HG03432 (cell line): ENCODE measurements at regions not wholly inside any gene's neighbourhood (a gene's known extent, or its start where the extent isn't known, plus 50 kb on each side); places are given as distances from the start of the nearest gene placed in this dataset.

ENCODE experiments used
- ATAC-seq: cut with Tn5 transposase; IDR thresholded peaks from one replicate; pipeline ENCODE4 v1.9.1; 2021; ENCODE audit warnings: mild to moderate bottlenecking, moderate library complexity; ENCODE audit not compliant: unreplicated experiment

DNA sequence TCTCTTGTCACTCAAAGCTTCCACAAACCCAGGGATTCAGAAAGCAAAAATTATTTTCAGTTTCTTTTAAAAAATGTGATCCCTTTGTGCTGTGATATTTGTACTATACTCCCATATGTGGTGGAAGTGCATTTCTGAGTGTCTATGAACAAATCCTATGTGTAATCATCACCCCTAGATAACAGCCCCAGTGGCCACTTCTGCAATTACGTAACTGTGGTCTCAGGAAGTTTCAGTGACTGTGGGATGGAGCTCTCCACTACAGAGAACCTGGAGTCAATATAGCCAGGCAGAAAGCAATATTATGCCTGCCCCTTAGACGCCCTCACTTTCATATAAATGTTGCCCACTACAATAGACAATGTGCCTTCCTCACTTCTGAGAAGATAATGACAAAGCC is 1101.7 kb upstream of the GHITM start:
- ATAC-seq, result no peak

DNA sequence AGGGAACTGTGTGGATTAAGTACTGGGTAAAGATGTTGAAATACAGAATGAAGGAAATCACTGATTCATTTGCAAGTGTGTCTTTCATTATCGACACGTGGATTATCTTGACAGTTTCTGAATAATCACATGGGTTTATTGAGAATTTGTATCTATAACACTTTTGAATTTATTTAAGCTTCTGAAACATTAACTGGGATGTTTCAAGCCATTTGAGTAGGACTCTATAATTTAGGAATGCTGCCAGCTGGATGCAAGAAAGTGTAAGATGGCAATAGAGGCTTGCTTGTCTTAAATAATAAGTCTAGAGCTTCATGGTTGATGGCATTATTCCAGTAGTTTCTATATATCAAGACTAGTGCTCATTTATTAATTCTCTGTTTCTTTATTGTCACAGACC is 1100.7 kb upstream of the GHITM start:
- no peak for ATAC-seq

DNA sequence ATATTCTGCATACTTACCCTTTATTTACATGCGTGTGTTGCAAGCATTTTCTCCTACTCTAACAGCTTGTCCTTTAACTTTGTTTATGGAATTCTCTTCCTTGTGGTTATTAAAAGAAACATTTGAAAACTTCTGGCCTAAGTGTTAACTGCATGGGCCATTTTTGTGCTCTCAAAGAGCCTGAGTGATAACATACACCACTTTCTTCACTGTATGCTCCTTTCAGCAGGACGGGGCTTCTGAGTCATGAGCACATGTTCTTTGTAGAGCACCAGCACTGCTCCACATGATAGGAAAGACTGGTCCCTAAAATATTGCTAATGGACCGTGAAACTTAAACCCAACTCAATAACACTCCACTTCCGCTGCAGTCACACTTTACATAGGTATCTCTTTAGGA is 1093.6 kb upstream of the GHITM start:
- no peak for ATAC-seq

DNA sequence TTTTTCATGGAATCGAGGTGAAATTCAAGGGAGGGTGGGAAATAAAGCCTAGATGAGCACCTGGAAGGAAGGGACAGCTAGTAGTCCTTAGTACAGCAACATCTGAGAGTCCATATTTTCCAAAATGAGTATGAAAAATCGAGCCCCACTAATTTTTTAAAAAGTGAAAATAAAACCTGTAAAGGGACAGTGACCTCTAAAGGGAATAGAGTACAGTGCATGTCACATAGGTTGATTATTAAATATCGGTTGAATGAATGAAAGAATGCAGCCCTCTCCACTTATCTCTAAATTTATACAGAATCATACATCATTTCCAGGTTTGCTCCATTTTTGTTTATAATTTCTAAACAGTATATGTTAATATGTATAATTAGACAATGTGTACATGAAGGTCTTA is 1088.5 kb upstream of the GHITM start:
- no peak for ATAC-seq

DNA sequence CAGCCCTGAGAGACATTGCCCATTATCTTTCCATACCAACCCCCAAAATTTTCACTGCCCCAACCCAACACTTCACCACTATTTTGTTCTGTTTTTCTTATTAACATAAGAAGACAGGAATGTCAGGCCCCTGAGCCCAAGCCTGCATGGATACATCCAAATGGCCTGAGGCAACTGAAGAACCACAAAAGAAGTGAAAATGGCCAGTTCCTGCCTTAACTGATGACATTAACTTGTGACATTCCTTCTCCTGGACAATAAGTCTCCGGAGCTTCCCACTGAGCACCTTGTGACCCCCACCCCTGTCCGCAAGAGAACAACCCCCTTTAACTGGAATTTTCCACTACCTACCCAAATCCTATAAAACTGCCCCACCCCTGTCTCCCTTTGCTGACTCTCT is 1076.4 kb upstream of the GHITM start:
- no peak for ATAC-seq

DNA sequence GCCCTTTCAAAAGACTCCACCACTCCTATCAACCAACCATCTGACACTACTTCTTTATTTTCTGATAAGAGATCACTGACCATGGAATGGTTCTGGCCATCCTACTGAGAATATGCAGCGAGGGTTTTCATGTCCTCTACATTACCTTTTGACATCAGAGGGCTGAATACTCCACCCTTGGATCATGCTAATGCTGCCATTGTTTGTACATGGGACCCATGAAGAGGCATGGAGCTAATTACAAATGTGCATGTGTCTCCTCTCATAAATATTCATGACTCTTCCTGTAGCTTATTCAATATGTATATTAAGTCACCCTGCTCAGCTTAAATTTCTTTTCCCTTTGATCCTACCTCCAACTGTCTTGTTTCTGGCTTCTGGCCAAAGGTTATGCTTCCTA is 1065.8 kb upstream of the GHITM start:
- no peak for ATAC-seq

DNA sequence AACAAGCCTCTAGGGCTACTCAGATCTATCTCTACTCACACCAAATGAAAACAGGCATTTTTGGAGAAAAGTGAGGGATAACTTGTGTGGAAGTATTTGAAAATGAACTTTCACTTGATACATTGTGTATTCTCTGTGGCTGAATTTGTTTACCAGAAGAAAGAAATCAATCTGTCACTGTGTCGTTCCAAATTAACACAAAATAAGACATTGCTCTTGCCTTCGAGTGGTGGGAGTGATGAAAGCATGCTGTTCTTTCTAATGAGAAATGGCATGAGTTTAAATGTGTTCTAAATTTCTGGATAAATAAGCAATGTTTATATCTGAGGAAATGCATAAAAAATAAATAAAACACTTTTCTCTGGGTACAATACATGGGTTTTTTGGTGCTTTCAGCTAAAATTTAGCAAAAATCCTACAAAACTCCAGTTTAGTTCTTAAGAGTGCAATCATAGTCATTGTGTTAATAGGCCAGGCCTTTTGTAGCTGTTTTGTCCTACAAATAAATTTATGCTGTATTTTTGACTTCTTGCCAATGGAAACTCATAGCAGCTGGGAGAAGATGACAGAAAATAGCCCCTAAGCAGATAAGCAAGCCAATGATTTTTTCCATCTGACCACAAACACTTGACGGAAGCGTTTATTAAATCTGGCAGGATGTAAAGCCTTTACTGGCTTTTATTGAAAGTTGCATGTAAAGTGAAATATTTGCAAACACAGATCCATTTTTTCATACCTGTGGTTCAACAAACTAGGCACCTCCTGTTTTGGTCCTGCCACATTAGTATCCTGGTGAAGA is 1064.1 kb upstream of the GHITM start:
- no peak for ATAC-seq

DNA sequence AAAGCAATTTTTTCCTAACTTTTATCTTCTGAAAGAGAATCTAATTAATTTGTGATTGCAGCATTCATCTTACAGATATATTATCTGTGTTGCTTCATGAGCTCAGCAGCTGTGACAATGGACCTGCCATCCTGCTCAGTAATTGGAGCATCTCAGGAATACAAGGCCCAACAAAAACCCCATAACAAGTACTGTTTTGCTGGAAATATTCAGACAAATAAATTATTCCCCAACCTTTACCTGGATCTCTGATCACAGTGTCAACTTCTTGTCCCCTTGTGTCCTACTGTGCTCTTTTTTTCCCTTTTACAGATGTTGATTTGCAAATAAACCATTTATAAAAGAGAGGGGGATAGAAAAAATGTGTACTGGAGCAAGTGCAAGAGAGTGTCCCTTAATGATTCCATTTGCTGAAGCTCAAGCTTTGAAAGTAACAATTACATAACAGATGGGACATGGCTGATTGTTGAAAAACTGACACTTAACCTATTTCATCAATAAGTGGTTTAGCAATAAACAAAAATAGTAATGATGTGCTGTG is 1063.4 kb upstream of the GHITM start:
- ATAC-seq, result no peak

DNA sequence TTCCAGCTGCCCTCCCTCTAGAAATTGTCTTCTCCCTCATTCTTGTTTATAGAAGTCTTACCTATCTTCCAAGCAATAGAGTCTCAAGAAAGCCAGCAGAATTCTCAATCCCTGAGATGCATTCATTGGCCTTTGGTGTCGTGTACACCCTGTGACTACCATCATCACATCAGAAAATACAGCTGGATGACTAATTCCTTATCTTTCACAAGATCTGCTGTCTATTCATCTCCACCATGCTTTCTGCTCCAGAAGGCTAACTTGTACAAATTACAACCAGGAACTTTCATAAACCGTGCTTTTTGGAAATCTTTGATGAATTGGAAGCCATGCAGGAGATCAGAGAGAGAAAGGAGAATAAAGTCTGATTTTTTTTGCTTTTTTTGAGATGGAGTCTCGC is 1062.9 kb upstream of the GHITM start:
- ATAC-seq, result no peak

DNA sequence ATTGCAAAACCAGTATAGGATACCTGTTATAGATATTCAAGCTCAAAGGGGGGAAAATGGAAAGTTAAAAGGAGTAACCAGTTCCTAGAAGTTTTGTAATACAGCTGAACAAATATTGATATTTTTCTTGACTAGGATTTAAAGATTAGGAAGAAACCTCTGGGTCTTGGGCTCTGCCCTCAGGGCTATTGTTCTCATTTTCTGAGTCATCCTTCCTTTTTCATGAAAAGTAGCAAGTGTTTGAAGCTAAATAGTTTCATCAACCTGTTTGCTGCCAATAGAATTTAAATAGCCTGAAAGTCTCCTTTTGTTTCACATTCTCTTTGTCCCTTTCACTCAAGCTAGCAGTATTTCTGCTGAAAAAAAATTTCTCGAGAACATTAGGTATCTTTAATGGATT is 1061.1 kb upstream of the GHITM start:
- no peak for ATAC-seq

DNA sequence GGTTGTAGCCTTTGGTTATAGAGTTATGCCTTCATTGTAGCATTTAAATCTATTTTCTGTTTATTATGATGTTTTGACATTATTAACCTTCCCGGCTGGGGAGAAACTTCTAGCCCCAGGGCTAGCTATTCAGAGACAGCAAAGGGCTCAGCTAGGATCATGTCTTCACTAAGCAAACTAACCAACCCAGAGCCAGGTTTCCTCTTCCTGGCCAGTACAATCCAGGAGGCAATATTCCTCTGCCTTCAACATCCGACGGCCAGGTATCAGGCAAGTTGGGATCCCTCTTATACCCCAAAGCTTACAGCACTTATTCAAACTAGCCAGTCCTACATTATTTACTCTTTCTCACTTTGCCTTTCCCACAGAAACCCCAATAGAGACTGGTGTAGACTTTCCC is 1060.7 kb upstream of the GHITM start:
- ATAC-seq, result no peak

DNA sequence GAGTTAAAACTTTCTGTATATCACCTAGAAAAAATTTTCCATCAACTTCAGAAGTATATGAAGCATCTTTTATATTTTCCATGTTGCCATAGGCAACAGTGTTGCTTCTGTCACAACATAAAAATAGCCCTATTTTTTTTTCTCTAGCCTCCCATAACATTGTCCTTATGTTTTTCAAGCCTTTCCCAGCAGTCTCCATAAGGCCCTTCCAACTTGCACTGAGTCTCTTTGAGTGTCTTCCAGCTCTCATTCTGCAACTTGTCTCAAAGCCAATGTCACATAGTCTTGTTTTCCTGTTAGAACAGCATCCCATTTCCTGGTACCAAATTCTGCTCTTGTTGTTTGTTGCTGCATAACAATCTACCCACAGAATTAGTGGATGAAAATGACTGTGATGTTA is 1055.5 kb upstream of the GHITM start:
- ATAC-seq, result no peak

DNA sequence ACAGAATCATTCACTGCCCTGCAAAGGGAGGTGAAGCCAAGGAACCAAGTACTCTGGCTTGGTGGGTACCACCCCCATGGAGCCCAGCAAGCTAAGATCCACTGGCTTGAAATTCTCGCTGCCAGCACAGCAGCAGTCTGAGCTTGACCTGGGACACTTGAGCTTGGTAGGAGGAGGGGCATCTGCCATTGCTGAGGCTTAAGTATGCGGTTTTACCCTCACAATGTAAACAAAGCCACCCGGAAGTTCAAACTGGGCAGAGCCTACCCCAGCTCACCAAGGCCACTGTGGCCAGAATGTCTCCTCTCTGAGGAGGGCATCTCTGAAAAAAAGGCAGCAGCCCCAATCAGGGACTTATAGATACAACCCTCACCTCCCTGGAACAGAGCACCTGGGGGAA is 1050.0 kb upstream of the GHITM start:
- no peak for ATAC-seq

DNA sequence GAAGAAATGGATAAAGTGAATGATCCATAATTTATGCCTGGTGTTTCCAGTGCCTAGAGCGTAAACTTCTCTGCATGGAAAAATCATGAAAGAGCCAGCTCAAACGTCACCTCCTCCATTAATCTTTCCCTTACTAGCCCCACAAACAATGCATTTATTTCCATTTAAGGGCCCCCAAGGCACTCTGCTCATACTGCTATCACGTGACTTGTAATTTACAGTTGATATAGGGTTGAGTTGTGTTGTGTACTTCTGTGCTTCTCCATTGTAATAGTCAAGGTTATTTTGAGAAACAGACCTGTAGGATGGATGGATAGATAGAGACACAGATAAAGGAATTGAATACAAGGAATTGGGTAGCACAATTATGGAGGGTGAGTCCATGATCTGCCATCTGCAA is 1034.7 kb upstream of the GHITM start:
- ATAC-seq, result no peak

DNA sequence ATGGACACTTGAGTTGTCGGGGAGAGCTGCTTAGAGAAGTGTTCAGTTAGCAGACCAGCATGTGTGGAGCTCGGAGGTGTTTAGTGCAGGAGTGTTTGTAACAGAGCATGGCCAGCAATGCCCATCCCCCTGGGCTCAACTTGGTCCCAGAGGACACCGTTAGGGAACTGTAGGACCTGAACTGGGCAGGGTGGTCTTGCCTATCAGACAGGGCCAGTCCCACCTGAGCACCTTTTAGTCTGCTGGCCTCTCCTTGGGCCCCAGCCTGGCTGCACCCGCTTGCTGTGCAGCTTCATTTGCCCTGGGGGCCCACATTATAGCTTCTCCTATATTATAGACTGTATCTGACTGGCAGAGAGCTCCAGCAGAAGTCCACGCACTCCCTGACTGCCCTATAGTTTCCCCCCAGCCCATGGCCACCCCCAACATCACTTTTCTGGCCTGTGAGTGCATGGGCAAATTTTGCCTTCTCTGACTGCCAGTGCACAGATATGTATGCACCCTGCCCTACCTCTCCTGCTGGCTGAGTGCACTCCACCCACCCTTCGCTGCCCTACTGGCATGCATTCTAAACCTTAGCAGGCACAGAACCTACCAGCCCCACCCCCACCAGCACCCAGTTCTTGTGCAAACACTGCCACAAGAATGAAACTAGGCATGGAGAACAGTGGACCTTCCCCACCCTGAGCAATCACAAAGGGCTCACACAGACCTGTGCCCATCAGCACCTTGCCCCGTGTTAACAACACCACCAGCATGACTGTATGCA is 1030.6 kb upstream of the GHITM start:
- no peak for ATAC-seq

DNA sequence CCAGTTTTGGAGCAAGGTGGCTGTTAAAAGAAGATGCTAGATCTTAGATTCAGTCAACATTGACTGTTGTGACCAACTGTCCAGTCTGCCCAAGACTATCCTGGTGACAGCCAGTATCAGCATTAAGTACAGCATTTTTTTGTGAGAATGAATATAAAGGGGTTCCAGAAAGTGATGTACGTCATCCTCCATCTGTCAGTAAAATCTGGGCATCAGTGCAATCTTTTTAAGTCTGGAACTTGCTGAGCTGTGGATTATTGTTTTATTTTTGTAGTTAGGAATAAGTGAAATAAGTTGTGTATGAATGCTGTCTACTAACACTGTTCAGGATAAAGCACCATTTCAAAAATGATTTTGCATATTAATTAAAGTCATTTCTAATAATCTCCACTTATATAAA is 1020.0 kb upstream of the GHITM start:
- ATAC-seq, result no peak

DNA sequence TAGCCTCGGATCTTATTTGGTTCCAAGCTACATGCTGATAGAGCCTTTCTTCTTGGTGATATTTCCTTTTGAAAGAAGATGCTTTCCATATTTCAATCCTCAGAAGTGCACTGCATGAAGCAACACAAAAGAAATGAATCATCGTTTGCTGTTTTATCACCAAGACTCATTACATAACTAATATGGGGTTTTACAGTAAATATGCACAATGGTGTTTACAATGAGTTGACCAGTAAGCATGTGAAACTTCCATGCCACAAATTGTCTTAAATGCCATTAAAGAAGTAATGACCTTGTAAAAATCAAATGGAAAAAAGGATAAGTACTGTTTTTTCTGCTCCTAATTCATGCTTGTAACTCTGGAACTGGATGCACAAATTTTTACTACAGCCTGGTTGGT is 1017.0 kb upstream of the GHITM start:
- ATAC-seq, result no peak

DNA sequence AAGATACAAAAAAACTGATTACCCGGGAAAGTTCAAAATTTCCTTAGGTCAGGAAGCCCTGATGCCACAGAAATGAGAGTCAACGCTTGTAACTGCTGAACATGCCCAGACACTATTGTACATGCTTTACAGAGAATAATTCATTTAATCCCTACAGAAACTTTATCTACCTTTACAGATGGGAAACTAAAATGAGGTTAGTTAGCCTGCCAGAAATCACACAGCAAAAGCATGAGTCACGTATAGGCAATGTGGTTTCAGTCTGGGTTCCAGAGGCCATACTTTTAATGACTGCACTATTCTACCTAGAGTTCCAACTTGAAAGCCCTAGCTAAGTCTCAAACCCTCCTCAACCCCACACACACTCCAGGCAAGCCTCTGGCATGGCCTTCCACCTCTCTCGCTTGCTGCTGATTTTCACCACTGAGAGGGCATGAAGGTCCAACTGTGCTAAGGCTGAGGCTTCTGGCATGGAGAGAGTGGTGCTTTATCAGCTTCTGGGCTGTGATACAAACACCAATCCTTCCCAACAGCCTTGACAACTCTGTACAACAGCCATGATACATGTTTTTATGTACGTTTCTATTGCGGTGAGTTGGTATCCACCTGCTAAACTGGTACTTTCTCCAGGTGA is 1011.2 kb upstream of the GHITM start:
- ATAC-seq, result no peak

DNA sequence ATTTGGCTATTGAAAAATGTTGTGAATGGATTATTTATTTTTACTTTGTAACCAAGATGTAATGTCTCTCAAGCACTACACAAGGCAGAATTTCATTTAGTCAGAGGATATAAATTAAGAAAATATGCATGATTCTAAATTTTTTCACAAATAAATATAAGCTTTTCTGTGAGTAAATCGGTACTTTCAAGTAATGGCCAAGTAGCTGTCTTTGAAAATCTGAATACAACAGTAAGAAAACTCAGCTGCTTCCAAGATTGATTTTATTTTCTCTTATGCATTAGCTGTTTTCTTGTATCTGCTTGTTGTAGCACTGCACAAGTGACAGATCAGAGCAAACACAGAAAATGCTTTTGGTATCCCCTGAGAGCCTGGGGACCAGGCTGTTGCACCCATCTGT is 998.5 kb upstream of the GHITM start:
- ATAC-seq, result no peak

DNA sequence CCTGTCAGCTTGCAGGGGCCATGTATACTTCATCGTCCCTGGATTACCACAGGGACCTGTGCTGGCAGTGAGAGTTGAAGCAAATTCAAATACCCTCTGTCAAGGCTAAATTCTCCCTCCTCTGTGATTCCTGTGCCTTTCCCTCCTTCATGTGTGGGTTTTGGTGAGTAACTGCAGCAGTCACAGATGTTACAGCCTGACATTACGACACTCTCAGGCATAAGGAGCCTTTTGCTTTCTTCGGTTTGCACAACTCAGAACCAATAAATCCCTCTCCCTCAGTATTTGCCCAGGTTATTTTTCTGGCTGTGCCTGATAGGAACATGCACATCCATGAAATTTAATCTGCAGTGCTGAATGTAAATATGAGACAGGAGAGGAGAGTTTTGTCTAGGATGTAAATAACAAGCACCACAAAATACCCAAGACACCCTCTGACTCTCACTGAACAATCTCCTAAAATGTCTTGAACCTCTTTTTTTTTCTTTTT is 997.2 kb upstream of the GHITM start:
- ATAC-seq, result no peak

DNA sequence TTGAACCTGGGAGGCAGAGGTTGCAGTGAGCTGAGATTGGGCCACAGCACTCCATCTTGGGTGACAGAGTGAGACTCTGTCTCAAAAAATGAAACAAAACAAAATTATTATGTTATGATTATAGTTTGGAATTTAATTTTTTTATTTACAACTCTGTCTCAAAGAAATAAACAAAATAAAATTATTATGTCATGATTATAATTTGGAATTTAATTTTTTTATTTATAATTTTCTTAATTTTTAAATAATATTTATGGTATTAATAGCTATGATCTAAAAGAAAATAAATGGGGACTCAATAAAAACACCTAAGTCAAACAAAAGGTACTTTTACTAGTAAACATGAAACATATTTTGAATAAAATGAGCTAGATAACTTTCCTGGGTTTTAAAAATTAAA is 994.8 kb upstream of the GHITM start:
- no peak for ATAC-seq

DNA sequence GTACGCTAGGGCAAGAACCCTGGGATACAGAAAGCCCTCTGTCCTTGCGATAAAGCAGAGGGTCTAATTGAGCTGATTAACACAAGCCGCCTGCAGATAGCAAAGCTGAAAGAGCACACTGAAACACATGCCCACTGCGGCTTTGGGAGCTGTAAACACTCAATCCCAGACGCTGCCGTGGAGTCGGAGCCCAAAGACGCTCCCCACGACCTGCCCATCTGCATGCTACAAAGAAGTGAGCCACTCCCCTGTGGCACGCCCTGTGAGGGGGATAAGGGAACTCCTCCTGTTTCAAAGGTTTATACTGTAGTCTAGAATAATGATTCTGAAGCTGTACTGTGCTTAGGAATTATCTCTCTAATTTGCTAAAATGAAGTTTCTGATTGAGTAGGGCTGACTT is 985.6 kb upstream of the GHITM start:
- ATAC-seq, result no peak
